HCT116 (cell line): ENCODE measurements at regions not wholly inside any gene's neighbourhood (a gene's known extent, or its start where the extent isn't known, plus 50 kb on each side); places are given as distances from the start of the nearest gene placed in this dataset.

Source experiments
- CEBPB ChIP-seq: IDR thresholded peaks from 2 replicates; pipeline ENCODE4 v1.6.1; 2012; ENCODE audit warnings: low read depth
- EZH2phosphoT487 ChIP-seq: fragments of 200-600 bp; IDR thresholded peaks from 2 replicates; pipeline ENCODE4 v1.6.1; 2018; ENCODE audit warnings: antibody characterized with exemption, borderline replicate concordance
- JUND ChIP-seq: IDR thresholded peaks from 2 replicates; pipeline ENCODE4 v1.6.1; 2012
- POLR2A ChIP-seq: IDR thresholded peaks from 2 replicates; pipeline ENCODE4 v1.7.0; 2011; ENCODE audit warnings: borderline replicate concordance; ENCODE audit not compliant: insufficient read depth, insufficient read length; ENCODE audit errors: extremely low read depth
- POLR2AphosphoS5 ChIP-seq: IDR thresholded peaks from 2 replicates; pipeline ENCODE4 v1.6.1; 2011; ENCODE audit warnings: mild to moderate bottlenecking, low read depth, low read length, moderate library complexity
- RAD21 ChIP-seq: IDR thresholded peaks from 2 replicates; pipeline ENCODE4 v1.6.1; 2012; ENCODE audit warnings: low read depth, mild to moderate bottlenecking
- SIN3A ChIP-seq: IDR thresholded peaks from 2 replicates; pipeline ENCODE4 v1.6.1; 2012; ENCODE audit warnings: low read depth
- SRF ChIP-seq: IDR thresholded peaks from 2 replicates; pipeline ENCODE4 v1.6.1; 2012; ENCODE audit warnings: low read depth
- ZNF274 ChIP-seq: fragments of 200-500 bp; sonication (Bioruptor generic); IDR thresholded peaks from 2 replicates; pipeline ENCODE4 v1.6.1; 2014; ENCODE audit warnings: mild to moderate bottlenecking, low read depth, low read length, inconsistent platforms
- TF ChIP-seq, protein P1 (sequence below): IDR thresholded peaks from 2 replicates; pipeline ENCODE4 v1.6.1; 2012
- TF ChIP-seq, protein P2 (sequence below), 3 experiments: fragments of 200-600 bp in 1 of 3; sonication (generic) in 1 of 3; IDR thresholded peaks in 2 of 3; conservative IDR thresholded peaks in 1 of 3; 2 replicates each; pipeline ENCODE4 v1.5.1; 2012 to 2017; ENCODE audit warnings: low read depth in 2 of 3, low read length in 2 of 3, antibody characterized with exemption in 1 of 3, borderline replicate concordance in 1 of 3, control low read depth in 1 of 3, mild to moderate bottlenecking in 1 of 3, mixed read lengths in 1 of 3, mixed run types in 1 of 3, moderate library complexity in 1 of 3; ENCODE audit not compliant: insufficient read depth in 1 of 3
- TF ChIP-seq, protein P3 (sequence below): IDR thresholded peaks from 2 replicates; pipeline ENCODE4 v1.6.1; 2012; ENCODE audit warnings: low read depth
- TF ChIP-seq, protein P4 (sequence below): IDR thresholded peaks from 2 replicates; pipeline ENCODE4 v1.6.1; 2011; ENCODE audit warnings: mild to moderate bottlenecking, low read length, moderate library complexity; ENCODE audit not compliant: insufficient replicate concordance; ENCODE audit errors: extremely low read depth

DNA sequence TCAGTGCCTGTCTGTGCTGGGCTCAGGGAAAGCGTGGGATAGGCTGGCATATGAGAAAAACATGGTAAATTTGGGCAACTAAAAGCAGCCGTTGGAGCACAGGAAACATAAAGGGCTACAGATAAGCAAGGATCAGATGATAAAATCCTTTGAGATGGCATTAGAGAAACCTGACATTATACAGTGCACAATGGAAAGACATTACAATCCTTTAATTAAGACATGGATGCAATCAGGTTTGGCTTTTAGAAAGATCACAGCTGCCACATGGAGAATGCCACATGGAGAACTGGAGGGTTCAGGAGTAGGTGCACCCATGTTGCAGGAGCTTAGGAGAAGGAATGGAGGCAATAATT is 117.3 kb downstream of the CDC42EP3 start:
- TF ChIP-seq RAD21 (no peak), POLR2A (no peak), EZH2phosphoT487 (no peak), SIN3A (no peak), POLR2AphosphoS5 (no peak), ZNF274 (no peak), CEBPB (no peak), JUND (no peak), SRF (no peak)
- TF ChIP-seq, protein P1, sequence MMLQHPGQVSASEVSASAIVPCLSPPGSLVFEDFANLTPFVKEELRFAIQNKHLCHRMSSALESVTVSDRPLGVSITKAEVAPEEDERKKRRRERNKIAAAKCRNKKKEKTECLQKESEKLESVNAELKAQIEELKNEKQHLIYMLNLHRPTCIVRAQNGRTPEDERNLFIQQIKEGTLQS, result no peak
- TF ChIP-seq, protein P2, sequence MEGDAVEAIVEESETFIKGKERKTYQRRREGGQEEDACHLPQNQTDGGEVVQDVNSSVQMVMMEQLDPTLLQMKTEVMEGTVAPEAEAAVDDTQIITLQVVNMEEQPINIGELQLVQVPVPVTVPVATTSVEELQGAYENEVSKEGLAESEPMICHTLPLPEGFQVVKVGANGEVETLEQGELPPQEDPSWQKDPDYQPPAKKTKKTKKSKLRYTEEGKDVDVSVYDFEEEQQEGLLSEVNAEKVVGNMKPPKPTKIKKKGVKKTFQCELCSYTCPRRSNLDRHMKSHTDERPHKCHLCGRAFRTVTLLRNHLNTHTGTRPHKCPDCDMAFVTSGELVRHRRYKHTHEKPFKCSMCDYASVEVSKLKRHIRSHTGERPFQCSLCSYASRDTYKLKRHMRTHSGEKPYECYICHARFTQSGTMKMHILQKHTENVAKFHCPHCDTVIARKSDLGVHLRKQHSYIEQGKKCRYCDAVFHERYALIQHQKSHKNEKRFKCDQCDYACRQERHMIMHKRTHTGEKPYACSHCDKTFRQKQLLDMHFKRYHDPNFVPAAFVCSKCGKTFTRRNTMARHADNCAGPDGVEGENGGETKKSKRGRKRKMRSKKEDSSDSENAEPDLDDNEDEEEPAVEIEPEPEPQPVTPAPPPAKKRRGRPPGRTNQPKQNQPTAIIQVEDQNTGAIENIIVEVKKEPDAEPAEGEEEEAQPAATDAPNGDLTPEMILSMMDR (IDR thresholded peaks at IDR 0.05 in 2 of 3, conservative IDR thresholded peaks at IDR 0.05 in 1 of 3; ENCODE audit: borderline replicate concordance in 1 of 3, insufficient read depth in 1 of 3, low read depth in 2 of 3, low read length in 2 of 3), result no peak
- TF ChIP-seq, protein P3, sequence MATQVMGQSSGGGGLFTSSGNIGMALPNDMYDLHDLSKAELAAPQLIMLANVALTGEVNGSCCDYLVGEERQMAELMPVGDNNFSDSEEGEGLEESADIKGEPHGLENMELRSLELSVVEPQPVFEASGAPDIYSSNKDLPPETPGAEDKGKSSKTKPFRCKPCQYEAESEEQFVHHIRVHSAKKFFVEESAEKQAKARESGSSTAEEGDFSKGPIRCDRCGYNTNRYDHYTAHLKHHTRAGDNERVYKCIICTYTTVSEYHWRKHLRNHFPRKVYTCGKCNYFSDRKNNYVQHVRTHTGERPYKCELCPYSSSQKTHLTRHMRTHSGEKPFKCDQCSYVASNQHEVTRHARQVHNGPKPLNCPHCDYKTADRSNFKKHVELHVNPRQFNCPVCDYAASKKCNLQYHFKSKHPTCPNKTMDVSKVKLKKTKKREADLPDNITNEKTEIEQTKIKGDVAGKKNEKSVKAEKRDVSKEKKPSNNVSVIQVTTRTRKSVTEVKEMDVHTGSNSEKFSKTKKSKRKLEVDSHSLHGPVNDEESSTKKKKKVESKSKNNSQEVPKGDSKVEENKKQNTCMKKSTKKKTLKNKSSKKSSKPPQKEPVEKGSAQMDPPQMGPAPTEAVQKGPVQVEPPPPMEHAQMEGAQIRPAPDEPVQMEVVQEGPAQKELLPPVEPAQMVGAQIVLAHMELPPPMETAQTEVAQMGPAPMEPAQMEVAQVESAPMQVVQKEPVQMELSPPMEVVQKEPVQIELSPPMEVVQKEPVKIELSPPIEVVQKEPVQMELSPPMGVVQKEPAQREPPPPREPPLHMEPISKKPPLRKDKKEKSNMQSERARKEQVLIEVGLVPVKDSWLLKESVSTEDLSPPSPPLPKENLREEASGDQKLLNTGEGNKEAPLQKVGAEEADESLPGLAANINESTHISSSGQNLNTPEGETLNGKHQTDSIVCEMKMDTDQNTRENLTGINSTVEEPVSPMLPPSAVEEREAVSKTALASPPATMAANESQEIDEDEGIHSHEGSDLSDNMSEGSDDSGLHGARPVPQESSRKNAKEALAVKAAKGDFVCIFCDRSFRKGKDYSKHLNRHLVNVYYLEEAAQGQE, result no peak
- TF ChIP-seq, protein P4, sequence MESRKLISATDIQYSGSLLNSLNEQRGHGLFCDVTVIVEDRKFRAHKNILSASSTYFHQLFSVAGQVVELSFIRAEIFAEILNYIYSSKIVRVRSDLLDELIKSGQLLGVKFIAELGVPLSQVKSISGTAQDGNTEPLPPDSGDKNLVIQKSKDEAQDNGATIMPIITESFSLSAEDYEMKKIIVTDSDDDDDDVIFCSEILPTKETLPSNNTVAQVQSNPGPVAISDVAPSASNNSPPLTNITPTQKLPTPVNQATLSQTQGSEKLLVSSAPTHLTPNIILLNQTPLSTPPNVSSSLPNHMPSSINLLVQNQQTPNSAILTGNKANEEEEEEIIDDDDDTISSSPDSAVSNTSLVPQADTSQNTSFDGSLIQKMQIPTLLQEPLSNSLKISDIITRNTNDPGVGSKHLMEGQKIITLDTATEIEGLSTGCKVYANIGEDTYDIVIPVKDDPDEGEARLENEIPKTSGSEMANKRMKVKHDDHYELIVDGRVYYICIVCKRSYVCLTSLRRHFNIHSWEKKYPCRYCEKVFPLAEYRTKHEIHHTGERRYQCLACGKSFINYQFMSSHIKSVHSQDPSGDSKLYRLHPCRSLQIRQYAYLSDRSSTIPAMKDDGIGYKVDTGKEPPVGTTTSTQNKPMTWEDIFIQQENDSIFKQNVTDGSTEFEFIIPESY, result no peak
